Right atrium auricular region (tissue), 2 donors: ENCODE measurements at regions not wholly inside any gene's neighbourhood (a gene's known extent, or its start where the extent isn't known, plus 50 kb on each side); places are given as distances from the start of the nearest gene placed in this dataset.

Experiments
- DNase-seq: peaks from one replicate; pipeline ENCODE4 v3.0.0-alpha.2; 2019; ENCODE audit warnings: low spot score
- H3K27ac ChIP-seq, 2 donors: fragments of 200-600 bp; sonication (generic); 1 replicate in 1 of 2; 2 replicates in 1 of 2; pipeline ENCODE4 v1.5.1; 2016 to 2019
- H3K27me3 ChIP-seq, 2 donors: fragments of 200-600 bp; sonication (generic); one replicate each; pipeline versions ENCODE4 v1.5.1 to v1.6.0; 2017 to 2019
- H3K36me3 ChIP-seq: fragments of 200-600 bp; sonication (generic); one replicate; pipeline ENCODE4 v1.5.1; 2016
- H3K4me1 ChIP-seq, 2 donors: fragments of 200-600 bp; sonication (generic); one replicate each; pipeline versions ENCODE4 v1.5.1 to v1.6.0; 2017 to 2019
- H3K4me3 ChIP-seq, 2 donors: fragments of 200-600 bp; sonication (generic); 1 replicate in 1 of 2; 2 replicates in 1 of 2; pipeline ENCODE4 v1.5.1; 2017 to 2019; ENCODE audit warnings: mild to moderate bottlenecking in 1 of 2, moderate library complexity in 1 of 2
- H3K9me3 ChIP-seq, 2 donors: fragments of 200-600 bp; sonication (generic); one replicate each; pipeline ENCODE4 v1.5.1; 2019
- TF ChIP-seq, protein P1 (sequence below), 2 donors: fragments of 200-600 bp; sonication (generic); IDR thresholded peaks; one replicate each; pipeline ENCODE4 v1.5.1; 2019; ENCODE audit warnings: antibody characterized with exemption in 2 of 2

DNA sequence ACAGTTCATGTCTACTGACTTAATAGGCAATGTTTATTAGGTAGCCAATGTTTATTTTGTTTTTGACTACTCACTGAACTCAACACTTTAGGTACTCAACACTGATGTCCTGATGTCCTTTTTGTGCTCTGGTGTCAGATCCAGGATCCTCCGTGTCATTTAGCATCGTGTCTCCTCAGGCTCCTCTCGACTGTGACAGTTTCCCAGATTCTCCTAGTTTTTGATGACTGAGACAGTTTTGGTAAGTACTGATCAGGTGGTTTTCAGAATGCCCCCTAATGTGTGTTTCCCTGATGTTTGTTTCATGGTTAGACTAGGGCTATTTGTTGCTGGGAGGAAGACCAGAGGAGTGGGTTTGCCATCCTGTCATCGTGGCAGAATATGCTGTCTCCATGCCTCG is 719.7 kb upstream of the SOX11 start:
- H3K27ac ChIP-seq, result no peak overlapping the region
- TF ChIP-seq, protein P1, sequence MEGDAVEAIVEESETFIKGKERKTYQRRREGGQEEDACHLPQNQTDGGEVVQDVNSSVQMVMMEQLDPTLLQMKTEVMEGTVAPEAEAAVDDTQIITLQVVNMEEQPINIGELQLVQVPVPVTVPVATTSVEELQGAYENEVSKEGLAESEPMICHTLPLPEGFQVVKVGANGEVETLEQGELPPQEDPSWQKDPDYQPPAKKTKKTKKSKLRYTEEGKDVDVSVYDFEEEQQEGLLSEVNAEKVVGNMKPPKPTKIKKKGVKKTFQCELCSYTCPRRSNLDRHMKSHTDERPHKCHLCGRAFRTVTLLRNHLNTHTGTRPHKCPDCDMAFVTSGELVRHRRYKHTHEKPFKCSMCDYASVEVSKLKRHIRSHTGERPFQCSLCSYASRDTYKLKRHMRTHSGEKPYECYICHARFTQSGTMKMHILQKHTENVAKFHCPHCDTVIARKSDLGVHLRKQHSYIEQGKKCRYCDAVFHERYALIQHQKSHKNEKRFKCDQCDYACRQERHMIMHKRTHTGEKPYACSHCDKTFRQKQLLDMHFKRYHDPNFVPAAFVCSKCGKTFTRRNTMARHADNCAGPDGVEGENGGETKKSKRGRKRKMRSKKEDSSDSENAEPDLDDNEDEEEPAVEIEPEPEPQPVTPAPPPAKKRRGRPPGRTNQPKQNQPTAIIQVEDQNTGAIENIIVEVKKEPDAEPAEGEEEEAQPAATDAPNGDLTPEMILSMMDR (IDR thresholded peaks at IDR 0.05), result no peak
- DNase-seq, result no peak
- no peaks in the 10 kb centered on the region for H3K9me3 ChIP-seq
- H3K4me3 ChIP-seq, result no peak overlapping the region
- no peaks in the 10 kb centered on the region for H3K4me1 ChIP-seq
- no peaks in the 10 kb centered on the region for H3K36me3 ChIP-seq
- no peaks in the 10 kb centered on the region for H3K27me3 ChIP-seq

DNA sequence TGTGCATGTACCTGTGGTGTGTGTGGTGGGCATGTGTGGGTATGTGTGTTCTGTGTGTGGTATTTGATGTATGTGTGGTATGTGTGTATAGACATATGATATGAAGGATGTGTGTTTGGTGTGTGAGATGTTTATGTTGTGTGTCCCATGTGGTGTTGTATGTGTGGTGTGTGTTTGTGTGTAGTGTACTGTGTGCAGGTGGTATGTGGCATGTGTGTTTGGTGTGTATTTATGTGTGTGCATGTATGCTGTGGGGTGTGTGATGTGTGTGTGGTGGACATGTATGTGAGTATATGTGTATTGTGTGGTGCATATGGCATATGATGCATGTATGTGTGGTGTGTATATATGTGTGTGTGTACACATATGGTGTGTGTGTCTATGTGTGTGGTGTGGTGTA is 718.8 kb upstream of the SOX11 start:
- no peaks in the 10 kb centered on the region for H3K9me3 ChIP-seq

DNA sequence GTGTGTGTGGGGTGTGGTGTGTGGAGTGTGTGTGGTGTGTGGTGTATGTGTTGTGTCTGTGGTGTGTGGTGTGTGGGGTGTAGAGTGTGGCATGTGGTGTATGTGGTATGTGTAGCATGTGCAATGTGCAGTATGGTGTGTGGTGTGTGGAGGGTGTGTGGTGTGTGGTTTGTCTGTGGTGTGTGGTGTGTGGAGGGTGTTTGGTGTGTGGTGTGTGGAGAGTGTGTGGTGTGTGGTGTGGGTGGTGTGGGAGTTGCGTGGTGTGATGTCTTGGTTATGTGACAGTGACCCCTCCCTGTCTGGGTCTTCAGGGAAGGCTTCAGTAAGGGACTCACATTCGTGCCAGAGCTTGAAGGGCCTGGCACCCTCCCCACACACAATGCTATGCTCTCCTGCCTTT is 718.2 kb upstream of the SOX11 start:
- no peaks in the 10 kb centered on the region for H3K9me3 ChIP-seq
- no peaks in the 10 kb centered on the region for H3K27me3 ChIP-seq
- H3K4me1 ChIP-seq, result no peaks in the 10 kb centered on the region
- no peak overlapping the region for H3K27ac ChIP-seq
- TF ChIP-seq, protein P1 (IDR thresholded peaks at IDR 0.05), result no peak
- no peaks in the 10 kb centered on the region for H3K36me3 ChIP-seq
- DNase-seq, result no peak
- no peak overlapping the region for H3K4me3 ChIP-seq

More for the DNA sequence above, 718.8 kb upstream of the SOX11 start:
- Histone ChIP-seq H3K27ac (no peak overlapping the region), H3K36me3 (no peaks in the 10 kb centered on the region), H3K4me1 (no peaks in the 10 kb centered on the region), H3K4me3 (no peak overlapping the region), H3K27me3 (no peaks in the 10 kb centered on the region)
- TF ChIP-seq, protein P1 (IDR thresholded peaks at IDR 0.05), result no peak
- DNase-seq, result no peak

DNA sequence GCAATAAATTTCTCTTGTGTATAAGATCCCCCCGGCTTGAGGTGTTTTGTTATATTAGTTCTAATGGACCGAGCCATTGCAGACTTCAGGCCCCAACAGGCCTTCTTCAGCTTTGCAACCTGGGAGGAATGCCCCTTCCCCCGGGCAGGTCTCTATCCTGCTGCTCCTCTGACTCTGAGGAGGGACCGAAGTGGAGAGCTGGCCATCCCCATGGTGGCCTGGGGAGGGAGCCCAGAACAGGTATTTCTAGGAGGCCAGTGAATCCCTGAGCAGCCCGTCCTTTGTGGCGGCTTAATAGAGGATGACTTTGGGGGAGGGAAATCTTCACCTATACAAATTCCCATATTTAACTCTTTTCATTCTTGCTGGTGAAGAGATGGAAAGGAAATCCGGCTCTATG is 715.8 kb upstream of the SOX11 start:
- TF ChIP-seq, protein P1 (IDR thresholded peaks at IDR 0.05), result no peak
- no peak overlapping the region for H3K4me3 ChIP-seq
- no peak for DNase-seq

DNA sequence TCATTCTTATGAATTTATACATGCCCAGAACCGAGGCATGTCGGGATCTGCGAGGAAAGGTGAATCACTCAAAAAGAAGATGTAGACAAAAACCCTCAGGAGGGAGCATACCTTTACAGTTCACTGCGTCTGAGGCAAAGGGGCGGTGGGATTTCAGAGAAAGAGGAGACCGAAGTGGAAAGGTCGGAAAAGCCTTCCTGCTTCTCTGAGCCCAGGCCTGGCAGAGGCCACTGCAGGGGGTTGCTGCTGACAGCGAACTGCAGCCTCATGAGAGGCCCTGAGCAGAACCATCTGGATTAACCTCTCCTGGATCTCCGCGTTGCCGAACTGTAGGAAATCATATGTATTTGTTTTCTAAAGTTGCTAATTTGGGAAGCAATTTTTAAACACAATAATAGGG is 713.1 kb upstream of the SOX11 start:
- Histone ChIP-seq H3K27me3 (no peaks in the 10 kb centered on the region), H3K4me3 (no peak overlapping the region), H3K4me1 (no peaks in the 10 kb centered on the region), H3K36me3 (no peaks in the 10 kb centered on the region), H3K9me3 (no peaks in the 10 kb centered on the region), H3K27ac (no peak overlapping the region)
- no peak for DNase-seq
- TF ChIP-seq, protein P1 (IDR thresholded peaks at IDR 0.05), result no peak

More for the DNA sequence above, 715.8 kb upstream of the SOX11 start:
- Histone ChIP-seq H3K27ac (no peak overlapping the region), H3K4me1 (no peaks in the 10 kb centered on the region), H3K27me3 (no peaks in the 10 kb centered on the region), H3K36me3 (no peaks in the 10 kb centered on the region), H3K9me3 (no peaks in the 10 kb centered on the region)

DNA sequence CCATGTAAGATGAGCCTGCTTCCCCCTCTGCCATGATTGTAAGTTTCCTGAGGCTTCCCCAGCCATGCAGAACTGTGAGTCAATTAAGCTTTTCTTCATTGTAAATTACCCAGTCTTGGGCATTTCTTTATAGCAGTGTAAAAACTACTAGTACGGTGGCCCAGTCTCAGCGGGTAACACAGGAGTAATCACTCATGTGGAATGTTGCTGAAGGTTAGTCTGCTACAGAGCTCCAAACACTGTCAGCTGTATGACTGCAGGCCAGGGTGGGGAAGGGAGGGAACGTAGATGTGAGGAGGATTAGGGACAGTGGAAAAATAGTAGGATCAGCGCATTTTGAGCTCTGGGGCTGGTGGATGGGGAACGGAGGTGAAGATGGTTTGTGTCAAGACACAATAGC is 711.2 kb upstream of the SOX11 start:
- H3K9me3 ChIP-seq, result no peaks in the 10 kb centered on the region
- H3K27me3 ChIP-seq, result no peaks in the 10 kb centered on the region
- H3K27ac ChIP-seq, result no peak overlapping the region
- H3K4me1 ChIP-seq, result no peaks in the 10 kb centered on the region
- no peak overlapping the region for H3K4me3 ChIP-seq
- DNase-seq, result no peak
- H3K36me3 ChIP-seq, result no peaks in the 10 kb centered on the region
- TF ChIP-seq, protein P1 (IDR thresholded peaks at IDR 0.05), result no peak
